ENCODE measurements at regions not wholly inside any gene's neighbourhood (a gene's known extent, or its start where the extent isn't known, plus 50 kb on each side); places are given as distances from the start of the nearest gene placed in this dataset.

DNA sequence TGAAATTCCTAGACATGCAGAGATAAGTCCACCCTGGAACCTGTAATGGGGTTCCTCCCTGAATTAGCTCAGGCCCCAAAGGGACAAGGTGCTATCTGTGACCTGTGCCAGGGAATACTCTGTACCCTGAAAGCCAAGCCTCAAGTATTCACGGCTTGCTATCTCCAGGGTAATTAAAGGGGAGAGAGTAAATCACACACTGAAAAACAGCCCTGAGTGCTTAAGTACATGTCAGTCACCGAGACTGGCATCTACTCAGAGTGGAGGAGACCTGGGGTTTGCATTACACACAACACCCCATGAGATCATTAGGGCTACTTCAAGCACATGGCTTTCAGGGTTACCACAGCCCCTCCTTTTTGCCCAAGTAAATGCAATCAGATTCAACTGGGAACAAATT, 188.1 kb downstream of the CD83 start:
- DNase-seq (ENCODE audit: low spot score), result no peak
- H4K8ac ChIP-seq (ENCODE audit: low read depth, low read length), result no peak overlapping the region

DNA sequence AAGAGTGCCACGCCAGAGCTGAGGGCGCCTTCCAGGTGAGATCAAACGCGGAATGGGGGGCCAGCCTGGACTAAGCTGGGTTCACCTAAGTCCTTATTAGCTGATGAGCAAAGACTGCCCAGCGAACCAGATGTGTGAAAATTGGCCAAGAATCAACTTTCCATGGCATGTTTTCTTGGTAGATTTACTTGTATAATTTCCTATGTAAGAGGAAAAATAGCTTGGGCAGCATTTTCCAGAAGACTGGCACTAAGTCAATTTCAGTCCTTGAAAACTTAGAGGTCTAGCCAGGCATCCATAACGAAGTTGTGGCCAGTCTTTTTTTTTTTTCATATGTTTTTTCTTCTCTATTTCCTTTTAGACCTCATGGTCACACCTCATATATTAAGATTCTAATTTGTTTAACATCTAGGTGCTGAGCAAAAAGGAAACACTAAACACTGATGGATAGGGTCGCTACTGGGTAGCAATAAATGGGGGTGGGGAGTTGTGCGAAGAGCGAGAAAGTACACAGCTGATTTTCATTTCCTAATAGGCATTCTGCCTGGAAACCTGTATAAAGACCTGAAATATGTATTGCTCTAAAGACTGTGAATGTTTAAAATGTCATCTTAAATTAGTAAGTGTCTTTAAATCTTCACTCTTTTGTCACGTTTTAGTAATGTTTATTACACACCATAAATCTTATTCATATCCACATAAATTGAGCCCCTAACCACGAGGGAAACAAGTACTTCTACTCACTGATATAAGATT, 188.8 kb downstream of the CD83 start:
- Histone ChIP-seq H2AK5ac (ENCODE audit: low read depth, low read length) (no peak overlapping the region), H3K36me3 (replicated peaks in 1 of 2; ENCODE audit: control insufficient read depth in 2 of 2, insufficient read depth in 2 of 2, low read length in 2 of 2) (no peaks in the 10 kb centered on the region), H3K4ac (ENCODE audit: low read length) (no peak overlapping the region), H3K27me3 (ENCODE audit: control insufficient read depth in 3 of 3, insufficient read depth in 3 of 3, low read depth in 1 of 3, low read length in 3 of 3) (no peaks in the 10 kb centered on the region), H3K4me3 (ENCODE audit: low read length in 2 of 2) (no peak overlapping the region), H3K18ac (ENCODE audit: low read length) (peak overlapping the region; percentile 16), H4K8ac (ENCODE audit: low read depth, low read length) (no peak overlapping the region), H3K23ac (ENCODE audit: low read depth, low read length, poor library complexity) (no peak overlapping the region), H4K91ac (ENCODE audit: low read depth, low read length, poor library complexity) (no peak overlapping the region), H3K14ac (ENCODE audit: low read length) (no peak overlapping the region), H2BK120ac (ENCODE audit: low read depth, low read length) (no peak overlapping the region), H3K79me1 (ENCODE audit: low read depth, low read length) (no peaks in the 10 kb centered on the region), H3K4me2 (ENCODE audit: insufficient read depth, low read length, poor library complexity, severe bottlenecking) (no peak overlapping the region), H2AFZ (ENCODE audit: low read length) (no peak overlapping the region), H2BK15ac (ENCODE audit: low read length) (no peak overlapping the region), H2BK12ac (ENCODE audit: low read length) (no peak overlapping the region), H3K4me1 (ENCODE audit: control insufficient read depth in 2 of 2, insufficient read depth in 1 of 2, low read depth in 1 of 2, low read length in 2 of 2) (peaks cover 0 to 3% of the 10 kb centered on the region in 2 donors), H3K9ac (ENCODE audit: low read depth, low read length, poor library complexity) (no peak overlapping the region), H2BK5ac (ENCODE audit: low read length) (no peak overlapping the region), H3K27ac (replicated peaks; ENCODE audit: low read length) (no peak overlapping the region), H3K9me3 (replicated peaks in 1 of 2; ENCODE audit: control insufficient read depth in 2 of 2, insufficient read depth in 1 of 2, low read depth in 1 of 2, low read length in 2 of 2) (no peaks in the 10 kb centered on the region)
- no CpG with 5 or more reads among the region's 11 CpGs for WGBS, 2 donors (ENCODE audit: extremely low coverage in 2 of 2, insufficient read length in 2 of 2, insufficient replicate concordance in 1 of 2)
- DNase-seq (ENCODE audit: low spot score), result no peak

More for the DNA sequence above, 188.1 kb downstream of the CD83 start:
- no peaks in the 10 kb centered on the region for H3K79me1 ChIP-seq (ENCODE audit: low read depth, low read length)
- H3K4me3 ChIP-seq (ENCODE audit: low read length in 2 of 2), result no peak overlapping the region
- no peak overlapping the region for H2BK15ac ChIP-seq (ENCODE audit: low read length)
- no peak overlapping the region for H4K91ac ChIP-seq (ENCODE audit: low read depth, low read length, poor library complexity)
- WGBS, 2 donors (ENCODE audit: extremely low coverage in 2 of 2, insufficient read length in 2 of 2, insufficient replicate concordance in 1 of 2), result no CpG with 5 or more reads among the region's 2 CpGs
- no peak overlapping the region for H3K4ac ChIP-seq (ENCODE audit: low read length)
- no peak overlapping the region for H2AFZ ChIP-seq (ENCODE audit: low read length)
- H2BK5ac ChIP-seq (ENCODE audit: low read length), result no peak overlapping the region
- H3K4me1 ChIP-seq (ENCODE audit: control insufficient read depth in 2 of 2, insufficient read depth in 1 of 2, low read depth in 1 of 2, low read length in 2 of 2), result no peaks in the 10 kb centered on the region
- H3K27ac ChIP-seq (replicated peaks; ENCODE audit: low read length), result no peak overlapping the region
- H3K4me2 ChIP-seq (ENCODE audit: insufficient read depth, low read length, poor library complexity, severe bottlenecking), result no peak overlapping the region
- H3K9me3 ChIP-seq (replicated peaks in 1 of 2; ENCODE audit: control insufficient read depth in 2 of 2, insufficient read depth in 1 of 2, low read depth in 1 of 2, low read length in 2 of 2), result no peaks in the 10 kb centered on the region
- no peak overlapping the region for H3K18ac ChIP-seq (ENCODE audit: low read length)
- H2BK120ac ChIP-seq (ENCODE audit: low read depth, low read length), result no peak overlapping the region
- no peaks in the 10 kb centered on the region for H3K27me3 ChIP-seq (ENCODE audit: control insufficient read depth in 3 of 3, insufficient read depth in 3 of 3, low read depth in 1 of 3, low read length in 3 of 3)
- no peak overlapping the region for H3K14ac ChIP-seq (ENCODE audit: low read length)
- H3K36me3 ChIP-seq (replicated peaks in 1 of 2; ENCODE audit: control insufficient read depth in 2 of 2, insufficient read depth in 2 of 2, low read length in 2 of 2), result no peaks in the 10 kb centered on the region
- H2BK12ac ChIP-seq (ENCODE audit: low read length), result no peak overlapping the region
- no peak overlapping the region for H3K9ac ChIP-seq (ENCODE audit: low read depth, low read length, poor library complexity)
- no peak overlapping the region for H3K23ac ChIP-seq (ENCODE audit: low read depth, low read length, poor library complexity)
- H2AK5ac ChIP-seq (ENCODE audit: low read depth, low read length), result no peak overlapping the region

DNA sequence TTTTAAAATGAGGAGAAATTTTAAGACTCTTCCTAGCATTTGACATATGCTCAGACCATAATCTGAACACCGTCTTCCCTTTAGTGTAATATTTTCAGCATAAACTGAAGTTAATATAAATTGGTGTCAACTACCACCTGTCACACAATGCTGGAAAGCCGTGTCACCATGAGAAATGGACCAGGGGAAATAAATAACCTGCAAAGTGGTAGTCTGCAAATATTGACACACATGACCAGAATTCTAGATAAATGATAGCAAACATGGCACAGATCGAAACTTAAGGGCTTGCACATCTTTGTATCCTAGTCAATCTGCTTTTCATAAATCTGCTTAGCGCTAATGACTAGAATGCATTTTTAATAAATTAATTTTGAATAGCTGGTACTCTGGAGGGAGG, 191.9 kb downstream of the CD83 start:
- no peak overlapping the region for H2AK5ac ChIP-seq (ENCODE audit: low read depth, low read length)
- H3K4ac ChIP-seq (ENCODE audit: low read length), result no peak overlapping the region
- no peak overlapping the region for H3K4me2 ChIP-seq (ENCODE audit: insufficient read depth, low read length, poor library complexity, severe bottlenecking)
- no peaks in the 10 kb centered on the region for H3K9me3 ChIP-seq (replicated peaks in 1 of 2; ENCODE audit: control insufficient read depth in 2 of 2, insufficient read depth in 1 of 2, low read depth in 1 of 2, low read length in 2 of 2)
- H3K27ac ChIP-seq (replicated peaks; ENCODE audit: low read length), result no peak overlapping the region
- peaks cover 0 to 3% of the 10 kb centered on the region in 2 donors for H3K4me1 ChIP-seq (ENCODE audit: control insufficient read depth in 2 of 2, insufficient read depth in 1 of 2, low read depth in 1 of 2, low read length in 2 of 2)
- no peaks in the 10 kb centered on the region for H3K27me3 ChIP-seq (ENCODE audit: control insufficient read depth in 3 of 3, insufficient read depth in 3 of 3, low read depth in 1 of 3, low read length in 3 of 3)
- no peak overlapping the region for H2AFZ ChIP-seq (ENCODE audit: low read length)
- H3K14ac ChIP-seq (ENCODE audit: low read length), result no peak overlapping the region
- H2BK120ac ChIP-seq (ENCODE audit: low read depth, low read length), result no peak overlapping the region
- no peak overlapping the region for H3K4me3 ChIP-seq (ENCODE audit: low read length in 2 of 2)
- no peaks in the 10 kb centered on the region for H3K79me1 ChIP-seq (ENCODE audit: low read depth, low read length)
- H3K23ac ChIP-seq (ENCODE audit: low read depth, low read length, poor library complexity), result no peak overlapping the region
- H3K18ac ChIP-seq (ENCODE audit: low read length), result no peak overlapping the region
- no peak overlapping the region for H4K91ac ChIP-seq (ENCODE audit: low read depth, low read length, poor library complexity)
- H2BK5ac ChIP-seq (ENCODE audit: low read length), result no peak overlapping the region
- H2BK15ac ChIP-seq (ENCODE audit: low read length), result no peak overlapping the region
- no peak overlapping the region for H4K8ac ChIP-seq (ENCODE audit: low read depth, low read length)
- WGBS, 2 donors (ENCODE audit: extremely low coverage in 2 of 2, insufficient read length in 2 of 2, insufficient replicate concordance in 1 of 2), result no CpG with 5 or more reads among the region's 4 CpGs
- no peak for DNase-seq (ENCODE audit: low spot score)
- H2BK12ac ChIP-seq (ENCODE audit: low read length), result no peak overlapping the region
- no peak overlapping the region for H3K9ac ChIP-seq (ENCODE audit: low read depth, low read length, poor library complexity)
- no peaks in the 10 kb centered on the region for H3K36me3 ChIP-seq (replicated peaks in 1 of 2; ENCODE audit: control insufficient read depth in 2 of 2, insufficient read depth in 2 of 2, low read length in 2 of 2)

DNA sequence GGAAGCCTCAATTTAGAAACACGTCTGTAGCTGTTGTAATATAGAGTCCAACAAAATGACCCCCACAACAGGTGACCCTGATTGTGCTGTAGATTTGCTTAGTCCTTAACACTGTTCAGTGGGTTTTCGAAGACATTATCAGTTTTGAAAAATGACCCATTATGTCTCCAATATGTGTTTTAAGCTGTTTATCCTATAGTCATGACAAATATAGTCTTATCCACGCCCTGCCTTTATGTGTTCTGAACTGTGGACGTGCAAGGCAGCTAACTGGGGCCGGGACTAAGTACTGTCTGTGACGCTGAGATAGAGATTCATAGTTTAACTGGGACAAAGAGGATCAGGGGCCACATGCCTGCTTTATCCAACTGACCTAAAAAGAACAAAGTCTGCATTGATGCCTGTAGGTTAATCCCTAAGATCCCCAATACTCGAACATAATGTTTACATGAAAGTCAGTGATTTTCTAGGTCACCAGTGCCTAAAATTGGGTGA, 192.4 kb downstream of the CD83 start:
- Histone ChIP-seq H4K91ac (ENCODE audit: low read depth, low read length, poor library complexity) (no peak overlapping the region), H3K9ac (ENCODE audit: low read depth, low read length, poor library complexity) (no peak overlapping the region), H2BK5ac (ENCODE audit: low read length) (no peak overlapping the region), H3K14ac (ENCODE audit: low read length) (no peak overlapping the region), H3K23ac (ENCODE audit: low read depth, low read length, poor library complexity) (no peak overlapping the region), H3K36me3 (replicated peaks in 1 of 2; ENCODE audit: control insufficient read depth in 2 of 2, insufficient read depth in 2 of 2, low read length in 2 of 2) (no peaks in the 10 kb centered on the region), H3K4me3 (ENCODE audit: low read length in 2 of 2) (no peak overlapping the region), H3K4me2 (ENCODE audit: insufficient read depth, low read length, poor library complexity, severe bottlenecking) (no peak overlapping the region), H3K27me3 (ENCODE audit: control insufficient read depth in 3 of 3, insufficient read depth in 3 of 3, low read depth in 1 of 3, low read length in 3 of 3) (no peaks in the 10 kb centered on the region), H3K4ac (ENCODE audit: low read length) (no peak overlapping the region), H3K18ac (ENCODE audit: low read length) (no peak overlapping the region), H4K8ac (ENCODE audit: low read depth, low read length) (no peak overlapping the region), H2BK12ac (ENCODE audit: low read length) (no peak overlapping the region), H3K79me1 (ENCODE audit: low read depth, low read length) (no peaks in the 10 kb centered on the region), H2BK15ac (ENCODE audit: low read length) (no peak overlapping the region), H3K9me3 (replicated peaks in 1 of 2; ENCODE audit: control insufficient read depth in 2 of 2, insufficient read depth in 1 of 2, low read depth in 1 of 2, low read length in 2 of 2) (no peaks in the 10 kb centered on the region), H2AK5ac (ENCODE audit: low read depth, low read length) (no peak overlapping the region), H3K4me1 (ENCODE audit: control insufficient read depth in 2 of 2, insufficient read depth in 1 of 2, low read depth in 1 of 2, low read length in 2 of 2) (peaks cover 0 to 3% of the 10 kb centered on the region in 2 donors), H3K27ac (replicated peaks; ENCODE audit: low read length) (no peak overlapping the region), H2BK120ac (ENCODE audit: low read depth, low read length) (no peak overlapping the region), H2AFZ (ENCODE audit: low read length) (no peak overlapping the region)
- WGBS, 2 donors (ENCODE audit: extremely low coverage in 2 of 2, insufficient read length in 2 of 2, insufficient replicate concordance in 1 of 2), result no CpG with 5 or more reads among the region's 7 CpGs
- DNase-seq (ENCODE audit: low spot score), result no peak
